ENCODE measurements at regions not wholly inside any gene's neighbourhood (a gene's known extent, or its start where the extent isn't known, plus 50 kb on each side); places are given as distances from the start of the nearest gene placed in this dataset.

DNA sequence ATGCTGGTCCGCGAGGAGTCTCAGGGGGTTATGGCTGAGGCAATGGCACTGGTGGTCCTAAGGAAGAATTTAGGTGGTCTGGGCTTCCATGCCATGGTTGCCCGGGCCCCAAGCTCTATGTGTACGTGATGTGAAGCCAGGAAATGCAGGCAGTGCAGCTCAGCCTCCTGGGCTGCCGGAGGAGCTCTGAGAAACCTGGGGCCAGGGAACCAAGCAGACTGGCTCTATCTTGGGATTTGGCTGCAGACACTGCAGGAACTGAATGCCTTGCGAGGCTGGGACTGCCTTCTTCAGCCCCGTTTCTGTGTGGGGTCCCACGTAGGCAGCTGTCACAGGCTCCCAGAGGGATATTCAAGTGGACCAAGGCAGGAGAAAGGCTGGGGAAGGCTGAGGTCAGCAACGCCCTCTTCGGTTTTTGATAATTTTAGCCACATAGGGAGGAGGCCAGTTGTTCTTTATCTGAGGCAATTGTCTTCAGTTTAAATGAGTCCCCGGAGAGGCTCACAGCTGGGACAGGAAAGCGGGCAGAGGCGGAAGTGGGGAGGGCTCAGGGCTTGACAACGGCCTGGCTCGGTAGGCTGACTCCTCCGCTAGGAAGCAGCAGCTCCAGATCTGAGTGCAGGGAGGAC, 77.7 kb downstream of the RHOB start:
- DNase-seq: no peak

DNA sequence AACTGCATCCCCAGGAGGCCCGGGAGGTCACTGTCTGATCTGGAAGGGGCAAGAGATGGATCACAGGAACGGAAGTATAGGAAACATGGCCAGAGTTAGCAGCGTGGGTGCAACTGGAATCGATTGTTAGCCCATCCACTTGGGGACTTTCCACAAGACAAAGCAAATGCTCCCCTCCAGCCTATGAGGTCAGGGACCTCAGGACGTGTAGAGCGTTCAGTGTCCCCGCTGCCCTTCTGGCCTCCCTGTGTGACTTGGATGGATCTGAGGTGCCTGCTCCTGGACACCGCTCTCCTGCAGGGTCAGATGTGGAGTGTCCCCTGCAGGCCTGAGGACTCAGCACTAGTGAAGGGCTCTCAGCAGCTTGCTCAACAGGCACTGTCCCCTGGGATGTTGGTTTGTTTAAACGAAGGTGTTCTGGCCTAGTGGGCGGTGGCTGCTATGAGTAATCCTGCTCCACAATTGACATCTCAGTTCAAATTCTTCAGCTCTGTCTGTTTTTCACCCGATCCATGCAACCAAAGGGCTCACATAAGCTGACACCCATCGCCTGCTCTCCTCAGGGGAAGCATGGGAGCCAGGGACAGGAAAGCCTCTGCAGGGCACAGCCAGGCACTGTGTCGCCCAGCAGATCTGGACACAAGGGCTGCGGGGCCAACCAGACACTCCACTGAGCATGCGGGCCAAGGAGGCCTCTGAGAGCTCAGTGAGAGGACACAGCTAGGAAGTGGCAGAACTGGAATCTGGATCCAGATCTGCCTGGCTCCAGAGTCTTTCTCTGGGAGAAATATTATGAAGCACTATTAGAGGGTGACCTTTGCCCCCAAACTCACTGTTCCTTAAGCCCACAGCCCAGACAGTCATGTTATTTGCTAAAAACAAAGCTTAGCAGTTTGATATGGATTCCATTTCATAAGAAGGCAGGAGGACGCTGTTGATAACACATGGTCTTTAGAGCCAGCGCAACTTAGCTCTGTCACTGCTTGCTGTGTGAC, 78.5 kb downstream of the RHOB start:
- no peak for DNase-seq

DNA sequence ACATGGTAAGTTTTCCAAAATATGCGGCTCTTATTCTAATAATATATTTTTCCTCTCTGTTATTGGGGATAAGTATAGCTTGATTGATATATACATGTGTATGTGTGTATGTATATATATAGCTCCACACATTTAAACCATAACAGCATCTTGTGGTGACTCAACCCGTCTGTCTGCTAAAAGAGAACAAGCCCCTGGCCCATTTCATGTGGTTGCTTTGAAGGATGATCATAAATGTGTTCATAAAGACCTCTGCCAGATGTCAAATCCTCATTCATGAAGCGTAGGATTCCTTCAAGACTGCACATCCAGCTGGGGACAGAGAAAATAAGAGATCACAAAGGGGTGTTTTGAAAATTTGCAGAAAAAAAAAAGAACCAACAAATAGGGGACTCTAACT, 79.3 kb downstream of the RHOB start:
- no peak for DNase-seq

DNA sequence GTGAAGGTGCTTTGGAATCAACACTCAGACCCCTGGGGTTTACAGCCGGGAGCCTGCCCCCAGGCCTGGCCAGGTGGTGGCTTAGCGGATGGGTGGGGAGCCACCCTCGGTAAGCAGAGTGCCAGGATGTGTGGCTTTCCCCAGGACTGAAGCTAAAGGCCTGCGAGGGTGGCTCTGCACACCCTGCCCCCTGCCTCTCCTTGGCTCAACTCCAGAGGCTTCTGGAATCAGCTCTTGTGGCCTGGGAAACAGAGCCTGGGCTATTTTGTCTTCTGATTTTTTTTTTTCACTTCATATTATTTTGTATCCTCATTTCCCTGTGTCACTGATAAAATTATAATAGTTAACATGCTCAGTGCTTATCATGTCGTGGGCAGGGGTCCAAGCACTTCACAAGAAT, 79.8 kb downstream of the RHOB start:
- DNase-seq: no peak

DNA sequence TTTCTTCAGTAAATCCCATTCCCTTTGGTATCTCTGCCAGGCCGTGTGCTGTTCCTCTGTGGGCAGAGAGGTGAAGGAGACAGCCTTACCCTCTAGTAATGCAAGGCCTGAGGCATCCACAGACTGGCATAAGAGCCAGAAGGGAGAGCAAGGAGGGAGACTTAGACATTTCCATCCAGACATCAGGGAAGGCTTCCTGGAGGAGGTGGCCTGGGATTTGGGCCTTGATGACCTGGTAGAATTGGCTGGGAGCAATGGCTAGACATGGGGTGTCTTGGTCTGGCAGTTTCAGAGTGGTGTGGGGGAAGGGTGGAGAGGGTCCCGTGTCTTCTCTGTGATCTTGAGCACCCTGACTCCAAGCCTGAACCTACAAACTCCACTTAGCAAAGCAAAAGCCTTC, 81.8 kb downstream of the RHOB start:
- no peak for DNase-seq

DNA sequence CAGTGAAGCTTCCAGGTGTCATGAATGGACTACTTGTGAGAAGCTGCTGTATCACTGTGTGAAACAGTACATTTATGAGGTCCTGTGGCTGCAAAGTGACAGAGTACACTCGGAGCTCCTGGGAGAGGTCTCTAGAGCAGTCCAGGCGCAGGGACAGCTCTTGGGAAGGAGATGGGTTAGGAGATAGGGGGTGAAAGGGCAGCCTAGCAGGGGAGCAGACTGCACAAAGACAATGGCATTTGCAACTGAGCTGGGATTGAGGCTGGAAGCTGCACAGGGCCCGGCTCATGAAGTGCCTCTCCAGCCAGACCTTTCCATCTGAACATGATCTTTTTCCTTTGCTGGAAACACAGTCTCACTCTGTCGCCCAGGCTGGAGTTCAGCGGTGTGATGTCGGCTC, 83.6 kb downstream of the RHOB start:
- no peak for DNase-seq

DNA sequence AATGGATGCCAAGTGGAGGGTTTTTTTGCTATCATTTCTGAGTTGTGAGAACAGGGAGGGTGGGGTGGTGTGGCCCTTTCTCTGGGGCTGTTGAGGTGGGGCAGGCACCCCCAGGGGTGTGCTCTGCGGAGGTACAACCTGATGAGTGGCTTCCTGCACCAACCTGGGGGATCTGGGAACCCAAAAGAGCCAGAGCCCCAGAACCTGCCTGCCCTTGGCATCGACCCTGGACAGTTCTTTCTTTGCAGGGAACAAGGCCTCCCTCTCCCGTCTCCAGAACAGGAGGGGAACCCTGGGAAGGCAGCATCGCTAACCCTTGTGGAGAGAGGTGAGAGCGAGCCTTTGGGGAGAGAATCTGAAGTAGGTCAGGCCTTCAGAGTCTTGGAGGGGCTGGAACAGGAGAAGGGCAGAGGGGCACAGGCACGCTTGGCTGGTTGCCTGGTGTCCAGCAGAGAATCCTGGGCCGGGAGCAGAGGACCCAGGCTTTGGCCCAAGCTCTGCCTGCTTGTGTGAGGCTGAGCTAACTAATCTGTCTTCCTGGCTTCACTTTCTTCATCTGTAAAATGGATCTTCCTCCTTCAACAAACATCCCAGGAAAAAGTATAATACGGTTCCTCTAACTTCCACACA, 84.9 kb downstream of the RHOB start:
- no peak for DNase-seq

DNA sequence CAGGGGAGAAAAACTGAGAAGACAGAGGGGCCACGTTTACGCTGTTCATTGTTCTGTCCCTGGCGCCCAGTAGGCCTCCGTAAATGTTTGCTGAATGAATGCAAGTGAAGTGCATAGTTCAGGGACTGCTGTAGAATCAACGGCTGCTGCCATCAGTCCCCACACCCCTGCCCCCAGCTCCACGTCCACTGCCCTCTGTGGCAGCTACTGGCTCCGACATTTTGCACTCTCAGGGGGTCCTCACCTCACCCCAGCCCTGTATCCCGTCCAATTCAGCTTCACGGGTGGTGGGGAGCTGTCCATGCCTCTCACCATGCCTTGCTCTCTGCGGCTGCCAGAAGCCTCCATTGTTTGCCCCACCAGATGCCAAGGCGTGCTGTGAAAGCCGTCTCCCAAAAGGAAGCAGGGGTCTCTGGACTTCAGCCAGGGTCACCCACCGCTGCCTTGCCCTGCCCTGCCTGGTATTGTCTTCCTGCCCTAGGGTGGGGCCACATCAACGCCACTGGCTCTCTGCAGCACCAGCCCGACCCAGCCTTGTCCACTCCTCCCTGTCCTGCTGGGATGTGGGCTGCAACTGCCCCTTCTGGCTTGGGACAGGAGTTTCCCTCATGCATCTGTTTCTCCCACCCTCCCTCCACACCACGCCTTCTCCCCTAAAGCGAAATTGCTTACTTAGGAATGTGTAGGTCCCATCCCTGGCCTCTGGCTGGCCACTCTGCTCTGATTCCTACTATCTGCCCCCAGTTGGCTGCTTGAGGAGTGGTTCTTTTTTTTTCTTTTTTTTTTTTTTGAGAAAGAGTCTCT, 86.0 kb downstream of the RHOB start:
- DNase-seq: no peak

DNA sequence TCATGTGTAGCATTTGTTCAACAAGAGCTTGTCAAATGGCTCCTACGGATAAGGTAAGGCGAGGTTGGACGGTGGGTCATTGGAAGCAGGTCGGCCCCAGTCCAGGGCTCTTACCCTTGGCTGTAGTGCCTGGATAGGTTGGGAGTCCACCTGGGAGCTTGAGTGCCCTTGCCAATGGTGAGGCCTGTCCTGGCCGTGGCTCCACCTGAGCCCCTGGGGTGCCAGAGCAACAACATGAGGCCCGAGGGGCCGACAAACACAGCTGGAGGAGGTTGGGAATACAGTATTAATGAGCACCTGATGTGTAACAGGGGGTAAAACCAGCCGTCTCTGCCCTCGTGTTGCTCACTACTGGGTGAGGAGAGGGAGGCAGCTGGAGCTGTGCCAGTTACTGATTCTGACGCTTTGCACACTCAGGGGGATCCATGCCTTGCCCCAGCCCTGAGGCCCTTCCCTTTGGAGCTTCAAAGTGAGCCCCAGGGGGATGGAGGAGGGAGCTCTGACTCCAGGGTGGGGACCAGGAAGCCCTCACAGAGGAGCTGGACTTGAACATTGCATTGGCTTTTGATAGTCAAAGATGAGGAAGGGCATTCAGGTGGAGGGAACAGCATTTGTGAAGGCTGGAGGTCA, 87.2 kb downstream of the RHOB start:
- no peak for DNase-seq

DNA sequence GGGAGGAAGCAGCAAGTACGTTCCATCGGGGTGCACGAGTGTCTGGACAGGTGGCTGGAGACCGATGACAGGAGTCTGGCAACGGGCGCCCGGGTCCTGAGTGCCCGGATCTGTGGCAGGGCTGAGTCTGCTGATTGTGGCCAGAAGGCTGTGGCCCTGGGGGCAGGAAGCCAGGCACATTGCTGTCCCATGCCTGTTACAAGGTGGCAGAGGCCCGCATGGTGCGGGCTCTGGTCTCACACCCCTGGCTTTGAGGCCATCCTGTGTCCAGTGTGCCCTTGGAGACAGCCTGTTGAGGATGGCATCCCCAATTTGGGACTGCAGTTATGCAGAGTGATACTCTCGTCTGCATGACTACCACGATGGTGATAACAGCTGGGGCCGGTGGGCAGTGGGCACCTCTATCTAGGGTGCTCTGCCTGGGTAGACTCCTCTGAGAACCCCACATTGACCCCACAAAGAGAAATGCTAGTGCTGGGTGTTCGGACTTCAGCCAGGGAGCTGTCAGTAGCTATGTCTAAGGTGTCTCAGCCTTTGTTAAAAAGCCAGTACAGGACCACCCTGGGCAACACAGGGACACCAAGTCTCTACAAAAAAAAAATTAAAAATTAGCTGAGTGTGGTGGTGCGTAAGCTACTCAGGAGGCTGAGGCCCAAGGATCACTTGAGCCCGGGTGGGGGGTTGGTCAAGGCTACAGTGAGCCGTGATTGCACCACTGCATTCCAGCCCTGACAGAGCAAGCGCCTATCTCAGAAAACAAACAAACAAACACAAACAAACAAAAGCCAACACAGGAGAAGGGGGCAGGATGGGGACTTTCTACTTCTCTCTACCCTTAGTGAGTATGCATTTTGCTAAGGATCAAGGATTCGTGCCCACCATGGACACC, 88.3 kb downstream of the RHOB start:
- DNase-seq: no peak

DNA sequence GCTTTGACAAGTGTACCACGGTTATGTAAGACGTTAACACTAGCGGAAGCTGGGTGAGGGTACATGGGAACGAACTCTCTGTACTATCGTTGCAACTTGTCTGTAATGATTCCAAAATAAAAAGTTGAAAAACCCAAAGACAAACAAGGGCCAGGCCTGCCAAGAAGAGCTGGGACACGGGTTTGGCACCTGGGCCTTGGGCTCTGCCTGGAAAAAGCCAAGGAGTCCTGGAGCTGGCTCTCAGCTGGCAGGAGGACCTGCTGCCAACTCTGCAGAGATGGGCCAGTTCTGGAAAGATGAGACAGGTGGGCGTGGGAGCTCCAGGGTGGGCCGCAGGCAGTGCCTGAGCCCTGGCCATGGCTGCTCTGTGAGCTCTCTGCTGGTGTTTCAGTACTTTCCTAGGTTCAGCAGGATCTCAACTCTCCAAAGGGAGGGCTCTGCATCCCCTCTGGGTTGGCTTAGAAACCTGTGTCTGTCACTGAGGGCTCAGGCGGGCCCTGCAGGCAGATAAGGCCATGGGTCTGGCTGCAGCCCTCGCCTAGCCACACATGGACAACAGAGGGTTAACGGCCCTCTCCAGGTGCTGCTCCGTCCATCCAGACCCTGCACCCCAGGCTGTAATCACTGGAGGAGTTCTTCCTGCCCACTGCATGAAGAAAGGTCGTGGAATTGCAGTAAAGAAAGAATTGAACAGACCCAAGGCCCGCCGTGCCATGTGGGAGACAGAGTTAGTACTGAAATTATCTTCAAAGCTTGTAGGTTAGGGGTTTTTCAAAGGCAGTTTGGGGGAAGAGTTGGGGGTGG, 89.9 kb downstream of the RHOB start:
- DNase-seq: no peak

DNA sequence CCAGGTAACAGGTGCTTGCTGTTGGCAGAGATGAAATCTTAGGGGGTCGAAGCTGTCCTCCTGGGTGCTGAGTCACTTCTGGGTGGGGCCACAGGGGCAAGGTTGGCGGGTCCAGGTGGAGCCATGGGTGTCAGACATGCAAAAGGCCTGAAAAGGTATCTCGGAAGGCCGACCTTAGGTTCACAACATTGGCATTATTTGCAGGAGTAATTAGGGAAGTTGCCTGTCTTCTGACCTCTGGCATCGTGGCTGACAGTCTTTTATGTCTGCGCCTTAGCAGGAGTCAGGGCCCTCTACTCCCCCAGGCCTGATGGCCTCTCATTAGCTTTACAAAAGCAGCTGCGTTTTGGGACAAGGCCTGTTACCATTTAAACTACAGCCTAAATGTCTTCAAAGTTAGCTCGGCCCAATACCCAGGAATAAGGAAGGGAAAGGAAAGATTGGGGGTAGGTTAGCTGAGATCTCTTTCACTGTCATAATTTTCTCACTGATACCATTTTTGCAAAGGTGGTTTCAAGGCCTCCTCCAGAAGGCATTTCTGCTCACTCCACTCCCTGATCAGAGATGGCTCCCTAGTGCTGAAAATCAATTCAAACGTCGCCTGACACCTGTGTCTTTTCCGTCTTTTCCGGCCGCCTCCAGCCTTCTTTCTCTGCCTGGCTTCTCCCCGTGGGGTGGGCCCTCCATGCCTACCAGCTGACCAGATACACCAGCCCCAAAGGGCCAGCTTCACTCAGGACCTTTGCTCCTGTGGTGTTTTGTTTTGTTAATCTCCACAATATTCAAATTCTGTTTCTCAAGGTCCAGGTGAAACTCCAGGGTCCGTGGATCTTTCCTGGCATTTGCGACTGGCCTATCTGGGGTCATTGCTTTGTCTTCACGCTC, 90.8 kb downstream of the RHOB start:
- no peak for DNase-seq

DNA sequence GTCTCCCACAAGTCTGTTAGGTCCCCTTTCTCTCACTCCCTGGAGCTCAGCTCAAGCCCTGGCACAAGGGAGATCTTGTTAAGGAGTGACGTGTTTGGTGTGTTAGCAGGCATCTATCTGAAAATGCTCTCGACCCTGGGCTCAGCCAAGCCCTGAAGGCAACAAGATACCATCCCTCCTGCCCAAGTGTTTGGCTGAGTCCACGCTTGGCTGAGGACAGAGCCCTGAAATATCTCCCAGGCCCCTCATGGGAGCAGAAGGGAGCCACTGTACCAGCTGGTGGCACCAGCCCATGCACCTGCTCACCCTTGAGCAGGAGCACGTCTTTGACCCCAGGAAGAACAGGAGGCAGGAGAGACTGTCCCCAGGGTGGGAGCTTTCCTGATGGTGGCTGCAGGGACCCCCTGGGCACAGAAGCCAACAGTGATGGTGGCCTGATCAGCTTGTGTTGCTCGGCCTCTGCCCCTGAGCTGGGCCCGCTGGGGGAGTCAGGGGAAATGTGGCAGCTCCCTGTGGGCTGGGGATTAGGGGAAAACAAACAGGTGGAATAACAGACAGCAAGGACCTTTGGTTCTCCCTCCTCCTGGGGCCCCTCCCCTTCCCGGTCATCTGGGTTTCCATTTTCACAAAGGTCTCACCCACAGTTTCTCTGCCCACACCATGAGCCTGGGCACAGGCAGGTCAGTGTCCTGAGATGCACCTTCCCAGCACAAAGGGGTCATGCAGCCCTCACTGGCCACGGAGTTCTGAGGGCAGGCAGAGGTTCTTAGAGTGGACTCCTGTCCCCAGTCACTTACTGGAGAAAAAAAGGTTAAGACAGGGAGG, 91.6 kb downstream of the RHOB start:
- no peak for DNase-seq

DNA sequence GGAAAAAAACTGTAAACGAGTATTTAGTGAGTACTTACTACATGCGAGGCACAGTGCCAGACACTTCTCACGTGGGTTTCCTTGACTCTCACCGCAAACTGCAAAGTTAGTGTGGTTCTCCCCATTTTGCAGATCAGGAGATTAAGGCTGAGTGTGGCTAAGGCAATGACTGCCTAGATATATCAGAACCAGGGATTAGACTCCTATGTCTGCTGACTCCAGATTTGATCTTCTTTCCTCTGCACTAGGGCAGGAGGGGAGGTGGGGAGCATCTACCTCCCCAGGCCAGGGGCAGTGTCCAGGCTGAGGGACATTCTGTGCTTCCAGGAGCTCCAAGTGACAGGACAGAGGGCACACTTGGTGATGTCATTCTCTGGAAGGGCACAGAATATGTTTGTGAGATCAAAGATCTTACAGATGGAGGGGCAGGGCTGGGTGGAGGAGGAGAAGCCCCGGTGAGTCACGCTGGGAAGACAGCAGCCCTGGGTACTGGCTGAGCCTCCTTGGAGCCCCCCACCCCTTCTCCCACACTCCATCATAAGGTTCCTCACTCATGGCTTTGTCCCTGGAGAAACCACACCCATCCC, 92.4 kb downstream of the RHOB start:
- no peak for DNase-seq

DNA sequence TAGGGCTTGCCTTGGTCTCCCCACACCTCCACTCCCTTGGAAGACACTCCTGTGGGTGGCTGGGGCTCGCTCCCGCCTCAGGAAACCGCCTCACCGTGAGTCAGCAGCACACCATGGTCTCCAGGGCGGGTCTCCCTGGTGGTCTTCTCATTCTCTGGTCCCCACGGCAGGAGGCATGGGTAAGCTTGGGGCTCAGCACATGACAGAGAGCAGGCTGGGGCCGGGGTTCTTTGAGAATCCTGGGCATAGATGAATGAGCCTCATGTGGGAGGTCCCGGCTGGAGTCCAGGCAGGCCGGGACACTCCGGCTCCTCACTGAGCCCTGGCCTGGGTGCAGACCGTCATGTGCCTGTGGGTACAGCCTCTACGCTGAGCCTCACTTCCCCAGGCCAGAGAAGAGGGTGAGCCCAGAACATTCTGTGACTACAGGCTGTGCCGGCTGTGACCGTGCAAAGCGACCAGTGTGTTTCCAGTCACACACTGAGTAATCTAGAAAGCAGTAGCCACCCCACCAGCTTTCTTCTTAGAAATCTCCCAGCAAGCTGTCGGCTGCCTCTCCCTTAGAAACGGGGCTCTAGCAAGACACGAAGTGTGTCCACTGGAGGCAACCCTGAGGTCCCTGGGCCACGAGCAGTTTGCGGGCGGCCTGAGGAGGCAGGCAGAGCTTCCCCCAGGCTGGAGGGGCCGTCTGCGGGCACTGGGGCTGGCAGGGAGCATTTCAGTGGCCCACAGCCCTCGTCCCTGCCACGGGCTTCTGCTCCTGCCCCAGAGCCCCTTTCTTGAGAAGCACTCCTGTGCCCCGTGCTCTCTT, 93.1 kb downstream of the RHOB start:
- no peak for DNase-seq

DNA sequence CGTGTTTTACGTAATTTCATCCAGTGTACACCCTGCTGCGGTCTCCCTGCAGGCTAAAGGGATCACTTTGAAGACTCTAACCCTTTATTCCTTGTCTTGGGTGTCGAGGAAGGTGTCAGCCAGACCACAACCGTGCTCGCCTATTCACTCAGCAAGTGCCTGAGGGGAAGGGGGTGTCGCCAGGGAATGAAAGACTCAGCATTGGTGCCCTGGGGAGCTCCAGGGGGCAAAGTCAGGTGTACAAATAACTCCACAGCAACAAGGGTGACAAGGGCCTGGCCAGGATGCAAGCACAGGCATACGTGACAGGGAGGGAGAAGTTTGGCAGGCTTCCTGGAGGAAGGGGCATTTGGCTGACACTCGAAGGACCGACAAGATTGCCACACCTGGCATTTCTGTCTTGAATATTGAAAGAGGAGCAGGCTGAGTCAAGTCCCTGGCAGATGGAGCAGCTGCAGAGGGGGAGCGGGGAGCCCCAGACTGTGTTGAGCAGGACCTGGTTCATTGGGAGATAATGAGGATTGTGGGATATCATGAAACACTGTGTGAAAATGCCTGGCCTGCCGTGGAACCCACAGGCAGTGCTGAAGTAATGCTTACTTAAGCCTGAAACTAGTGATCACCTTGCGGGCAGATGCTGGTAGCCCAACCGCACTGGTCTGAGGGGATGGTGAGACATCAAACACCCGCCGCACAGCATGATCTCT, 93.9 kb downstream of the RHOB start:
- no peak for DNase-seq

DNA sequence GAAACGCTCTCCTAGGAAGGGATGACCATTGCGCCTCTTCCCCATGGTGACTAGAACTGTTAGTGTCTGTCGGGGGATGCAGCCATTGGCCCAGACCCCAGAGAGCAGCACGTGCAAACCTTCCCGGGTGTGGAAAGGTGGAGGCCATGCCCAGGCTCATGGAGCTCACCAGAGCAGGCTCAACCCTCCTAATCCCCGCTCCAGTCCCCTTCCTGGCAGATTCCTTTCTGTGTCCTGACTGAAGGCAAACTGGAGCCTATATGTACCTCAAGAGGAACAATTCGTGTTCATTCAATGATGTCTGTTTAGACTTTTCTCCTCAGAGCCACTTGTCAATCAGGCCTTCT, 94.4 kb downstream of the RHOB start:
- DNase-seq: no peak
